A673 (cell line): ENCODE measurements at regions not wholly inside any gene's neighbourhood (a gene's known extent, or its start where the extent isn't known, plus 50 kb on each side); places are given as distances from the start of the nearest gene placed in this dataset.

Source experiments
- BruUV-seq: library from RNA; stranded (reverse); fragments of 400-500 nt; replicated peaks from 2 replicates; lab custom pipeline; 2021; lab: Mats Ljungman, UMichigan
- CTCF ChIA-PET: fragments of 300-600 bp; sonication (Branson Sonifier 250); formaldehyde crosslinking; loops from one replicate; lab custom pipeline; 2022; ENCODE audit warnings: antibody characterized with exemption; lab: Charles Lee
- POLR2A ChIA-PET: fragments of 300-600 bp; sonication (Branson Sonifier 250); formaldehyde crosslinking; loops from one replicate; lab custom pipeline; 2022; ENCODE audit warnings: antibody characterized with exemption; ENCODE audit not compliant: low non-redundant PET; lab: Charles Lee
- DNase-seq: peaks from one replicate; pipeline ENCODE4 v3.0.0-alpha.2; 2015; ENCODE audit warnings: low spot score
- H3K27ac ChIP-seq: fragments of 200-600 bp; sonication (generic); 2 replicates; pipeline ENCODE4 v1.5.1; 2016; ENCODE audit warnings: mixed run types, low read depth, mild to moderate bottlenecking, mixed read lengths, antibody characterized with exemption, low read length; ENCODE audit not compliant: poor library complexity, severe bottlenecking
- H3K27me3 ChIP-seq: fragments of 200-600 bp; sonication (generic); replicated peaks from 2 replicates; pipeline ENCODE4 v1.6.1; 2017; ENCODE audit warnings: mixed run types, low read depth, mild to moderate bottlenecking, mixed read lengths, antibody characterized with exemption, low read length; ENCODE audit not compliant: insufficient read depth, poor library complexity
- H3K36me3 ChIP-seq: fragments of 200-600 bp; sonication (generic); 2 replicates; pipeline ENCODE4 v1.6.1; 2016; ENCODE audit warnings: mixed run types, mild to moderate bottlenecking, mixed read lengths, antibody characterized with exemption, low read length; ENCODE audit not compliant: insufficient read depth, poor library complexity, severe bottlenecking
- H3K4me1 ChIP-seq: fragments of 200-600 bp; sonication (generic); 2 replicates; pipeline ENCODE4 v1.6.1; 2017; ENCODE audit warnings: mixed run types, mild to moderate bottlenecking, mixed read lengths, antibody characterized with exemption, low read length; ENCODE audit not compliant: insufficient read depth, poor library complexity, severe bottlenecking
- H3K4me3 ChIP-seq: fragments of 200-600 bp; sonication (generic); 2 replicates; pipeline ENCODE4 v1.5.1; 2016; ENCODE audit warnings: low read depth, mixed run types, mild to moderate bottlenecking, mixed read lengths, low read length; ENCODE audit not compliant: poor library complexity, severe bottlenecking
- H3K9me3 ChIP-seq: fragments of 200-600 bp; sonication (generic); 2 replicates; pipeline ENCODE4 v1.6.1; 2016; ENCODE audit warnings: mixed run types, low read depth, mild to moderate bottlenecking, mixed read lengths, antibody characterized with exemption, low read length; ENCODE audit not compliant: poor library complexity, severe bottlenecking
- CTCF ChIP-seq: fragments of 300-800, 200-600 bp; sonication (generic); conservative IDR thresholded peaks from 2 replicates; pipeline ENCODE4 v1.5.1; 2017; ENCODE audit warnings: low read depth, mild to moderate bottlenecking, antibody characterized with exemption, low read length, moderate library complexity, mixed read lengths
- EZH2 ChIP-seq: fragments of 200-600 bp; sonication (generic); IDR thresholded peaks from 2 replicates; pipeline ENCODE4 v1.6.1; 2017; ENCODE audit warnings: borderline replicate concordance, low read depth, mild to moderate bottlenecking, mixed read lengths, antibody characterized with exemption, low read length; ENCODE audit not compliant: poor library complexity, severe bottlenecking
- intact Hi-C: fragments of 100-400 bp; cut with micrococcal nuclease; formaldehyde crosslinking; loops from one replicate; pipeline ENCODE4 v1.10.0; 2022; ENCODE audit not compliant: unreplicated experiment

DNA sequence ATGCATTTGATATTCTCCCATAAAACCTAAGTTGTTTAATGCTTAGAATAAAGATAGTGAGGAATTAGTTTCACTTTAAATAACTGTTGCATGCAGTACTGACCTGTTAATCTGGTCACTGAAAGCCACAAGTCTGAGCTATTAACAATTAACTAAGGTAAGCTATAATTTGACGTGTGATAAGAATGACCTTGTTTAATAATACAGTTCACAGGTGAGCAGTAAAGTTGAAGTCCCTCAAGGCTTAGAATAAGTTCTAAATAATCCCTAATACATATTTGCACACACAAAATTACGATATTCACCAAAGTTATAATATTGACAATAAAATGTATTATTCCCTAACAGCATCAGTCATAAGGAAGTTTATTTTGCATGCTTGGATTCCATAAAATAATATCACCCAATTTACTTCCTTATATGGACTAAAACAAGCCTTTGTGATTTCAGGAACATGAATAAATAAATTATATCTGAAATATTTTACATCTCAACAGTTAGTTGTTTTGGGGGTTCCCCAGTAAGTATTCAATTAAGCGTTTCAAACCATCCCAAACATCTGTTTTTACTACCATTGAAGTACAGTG is 70.6 kb upstream of the CHRM3 start:
- CTCF ChIA-PET = no interaction called here
- no peak overlapping the region for H3K4me3 ChIP-seq
- intact Hi-C loops = no loop called here
- BruUV-seq = no TSS peak
- H3K27me3 ChIP-seq = no peaks in the 10 kb centered on the region
- no peaks in the 10 kb centered on the region for H3K36me3 ChIP-seq
- H3K27ac ChIP-seq = no peak overlapping the region
- DNase-seq = no peak
- H3K9me3 ChIP-seq = no peaks in the 10 kb centered on the region
- H3K4me1 ChIP-seq = no peaks in the 10 kb centered on the region
- POLR2A ChIA-PET = no interaction called here
- no peak for TF ChIP-seq CTCF
- no peak for TF ChIP-seq EZH2

DNA sequence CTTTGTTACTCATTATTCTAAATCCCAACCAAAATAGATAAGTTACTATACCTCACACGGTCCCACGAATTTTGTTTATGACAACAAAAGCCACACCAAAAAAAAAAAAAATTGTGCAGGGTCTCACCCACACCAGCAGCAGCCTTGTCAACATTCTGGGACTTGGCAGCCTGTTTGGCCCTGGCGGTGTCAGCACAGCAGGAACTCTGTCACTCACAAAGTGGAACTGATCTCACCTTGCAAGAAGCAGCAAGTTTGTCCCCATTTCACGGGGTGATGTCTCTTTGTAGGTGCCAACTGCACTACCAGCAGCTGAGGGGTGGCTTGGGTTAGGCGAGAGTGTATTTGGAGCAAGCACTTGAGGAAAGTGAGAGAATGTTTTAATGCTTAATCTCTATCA is 75.0 kb upstream of the CHRM3 start:
- H3K4me1 ChIP-seq = no peaks in the 10 kb centered on the region
- no TSS peak for BruUV-seq

DNA sequence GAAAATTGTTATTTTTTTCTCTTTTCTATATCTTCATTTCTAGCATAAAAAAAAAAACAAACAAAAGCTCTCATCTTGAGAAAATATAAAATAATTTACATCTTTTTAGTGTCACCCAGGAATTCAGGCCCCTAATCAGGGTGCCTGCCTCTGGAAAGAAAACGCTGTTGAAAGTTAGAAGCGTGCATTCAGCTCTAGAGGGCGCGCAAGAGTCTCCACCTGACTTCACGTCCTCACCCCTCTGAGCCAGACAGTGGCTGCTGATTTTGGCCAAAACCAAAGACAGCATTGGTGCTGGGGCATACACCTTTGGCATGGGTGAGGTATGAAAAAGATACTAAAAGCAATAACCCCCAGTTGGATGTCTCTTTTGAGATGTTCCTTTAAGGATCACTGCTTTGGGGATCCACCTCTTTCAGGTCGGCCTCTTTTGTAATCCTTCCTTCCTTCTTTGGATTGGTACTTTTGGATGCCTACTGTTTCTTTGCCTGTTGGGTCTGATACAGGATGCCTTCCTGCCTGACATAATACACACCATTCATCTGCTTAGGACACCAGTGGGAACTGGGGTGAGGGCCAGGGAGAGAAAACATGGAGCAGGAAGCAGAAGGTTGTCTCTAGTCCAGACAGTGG is 77.6 kb upstream of the CHRM3 start:
- POLR2A ChIA-PET = no interaction called here
- TF ChIP-seq CTCF = peak; percentile 53
- no peak for TF ChIP-seq EZH2
- CTCF ChIA-PET = no interaction called here
- intact Hi-C loops = no loop called here
- Histone ChIP-seq H3K4me3 (no peak overlapping the region), H3K27me3 (no peaks in the 10 kb centered on the region), H3K27ac (no peak overlapping the region), H3K9me3 (no peaks in the 10 kb centered on the region), H3K4me1 (no peaks in the 10 kb centered on the region), H3K36me3 (no peaks in the 10 kb centered on the region)
- no TSS peak for BruUV-seq
- DNase-seq = peak; percentile 13

More for the DNA sequence above, 75.0 kb upstream of the CHRM3 start:
- no peak overlapping the region for H3K27ac ChIP-seq
- no peak overlapping the region for H3K4me3 ChIP-seq
- H3K9me3 ChIP-seq = no peaks in the 10 kb centered on the region
- no peaks in the 10 kb centered on the region for H3K27me3 ChIP-seq
- no peak for DNase-seq
- CTCF ChIA-PET = no interaction called here
- POLR2A ChIA-PET = no interaction called here
- H3K36me3 ChIP-seq = no peaks in the 10 kb centered on the region
- TF ChIP-seq EZH2 (no peak), CTCF (no peak)
- intact Hi-C loops = no loop called here
